Panc1 (cell line): ENCODE measurements at regions not wholly inside any gene's neighbourhood (a gene's known extent, or its start where the extent isn't known, plus 50 kb on each side); places are given as distances from the start of the nearest gene placed in this dataset.

Experiments used
- ATAC-seq: fragments of 200-7000 bp; cut with Tn5 transposase; 2 replicates; pipeline ENCODE4 v1.9.1; 2020; ENCODE audit warnings: mild to moderate bottlenecking, moderate library complexity
- BruUV-seq: library from RNA; stranded (reverse); fragments of 400-500 nt; replicated peaks from 2 replicates; lab custom pipeline; 2021; lab: Mats Ljungman, UMichigan
- CTCF ChIA-PET: fragments of 300-600 bp; sonication (Branson Sonifier 250); formaldehyde crosslinking; loops from one replicate; lab custom pipeline; 2022; ENCODE audit warnings: antibody characterized with exemption; lab: Charles Lee
- POLR2A ChIA-PET: fragments of 300-600 bp; sonication (Branson Sonifier 250); formaldehyde crosslinking; loops from one replicate; lab custom pipeline; 2022; ENCODE audit warnings: antibody characterized with exemption; lab: Charles Lee
- DNase-seq: peaks from one replicate; pipeline ENCODE4 v3.0.0-alpha.2; 2010; ENCODE audit warnings: low read depth, low spot score
- H3K27ac ChIP-seq: 2 replicates; pipeline ENCODE4 v1.5.1; 2011; ENCODE audit warnings: mild to moderate bottlenecking, low read length, inconsistent platforms
- H3K27me3 ChIP-seq: fragments of 200-500 bp; sonication (Bioruptor generic); 2 replicates; pipeline ENCODE4 v1.6.0; 2014; ENCODE audit warnings: low read length, inconsistent platforms; ENCODE audit not compliant: control insufficient read depth, insufficient read depth
- H3K36me3 ChIP-seq: fragments of 200-500 bp; sonication (Bioruptor generic); 2 replicates; pipeline ENCODE4 v1.5.1; 2014; ENCODE audit warnings: inconsistent platforms, mild to moderate bottlenecking, low read length, moderate library complexity; ENCODE audit not compliant: control insufficient read depth, insufficient read depth
- H3K4me1 ChIP-seq: 2 replicates; pipeline ENCODE4 v1.5.1; 2011; ENCODE audit warnings: inconsistent platforms, mild to moderate bottlenecking, low read length, moderate library complexity; ENCODE audit not compliant: control insufficient read depth, insufficient read depth
- H3K4me3 ChIP-seq, 2 experiments: 2 replicates each; pipeline ENCODE4 v1.5.1; 2011 to 2012; ENCODE audit warnings: low read depth in 2 of 2, low read length in 2 of 2, mild to moderate bottlenecking in 2 of 2, inconsistent platforms in 1 of 2, moderate library complexity in 1 of 2
- H3K9me3 ChIP-seq: fragments of 200-500 bp; sonication (Bioruptor generic); 2 replicates; pipeline ENCODE4 v1.5.1; 2014; ENCODE audit warnings: low read depth, mild to moderate bottlenecking, inconsistent platforms, low read length, moderate library complexity; ENCODE audit not compliant: control insufficient read depth, insufficient read depth
- CTCF ChIP-seq: fragments of 450-650 bp; IDR thresholded peaks from 2 replicates; pipeline ENCODE4 v1.5.1; 2017; ENCODE audit warnings: mild to moderate bottlenecking
- POLR2AphosphoS5 ChIP-seq: IDR thresholded peaks from 2 replicates; pipeline ENCODE4 v1.6.1; 2012; ENCODE audit warnings: mild to moderate bottlenecking, low read depth, low read length, moderate library complexity
- REST ChIP-seq, 2 experiments: IDR thresholded peaks; 2 replicates each; pipeline ENCODE4 v1.6.1; 2011 to 2012; ENCODE audit warnings: low read depth in 2 of 2, control low read depth in 1 of 2, low read length in 1 of 2, mild to moderate bottlenecking in 1 of 2, moderate library complexity in 1 of 2; ENCODE audit not compliant: insufficient read depth in 1 of 2
- SIN3A ChIP-seq: IDR thresholded peaks from 2 replicates; pipeline ENCODE4 v1.6.1; 2012; ENCODE audit warnings: low read depth, mild to moderate bottlenecking, low read length, moderate library complexity, borderline replicate concordance; ENCODE audit not compliant: insufficient read depth
- TCF7L2 ChIP-seq: IDR thresholded peaks from 2 replicates; pipeline ENCODE4 v1.6.1; 2011; ENCODE audit warnings: mild to moderate bottlenecking, low read depth, low read length, inconsistent platforms
- in situ Hi-C: cut with HindIII; loops from 2 replicates; pipeline ENCODE4 v1.10.0; 2016; ENCODE audit warnings: low sequenced_read_pairs, low pct_unique_long_range_greater_than_20kb
- intact Hi-C: fragments of 100-400 bp; cut with micrococcal nuclease; formaldehyde crosslinking; loops from one replicate; pipeline ENCODE4 v1.10.0; 2022; ENCODE audit not compliant: unreplicated experiment

- Histone ChIP-seq H3K27ac (no peak overlapping the region), H3K4me3 (no peak overlapping the region), H3K36me3 (no peaks in the 10 kb centered on the region), H3K4me1 (no peaks in the 10 kb centered on the region), H3K9me3 (no peaks in the 10 kb centered on the region), H3K27me3 (no peaks in the 10 kb centered on the region; the same call in 1 of the 2 replicates)
- no peak for DNase-seq
- in situ Hi-C loops: no loop called here
- intact Hi-C loops: no loop called here
- TF ChIP-seq POLR2AphosphoS5 (no peak), TCF7L2 (no peak), CTCF (no peak), REST (IDR thresholded peaks at IDR 0.05; ENCODE audit: insufficient read depth in 1 of 2, low read depth in 2 of 2, low read length in 1 of 2) (no peak), SIN3A (no peak)
- no peak for ATAC-seq
- ChIA-PET POLR2A (interaction anchor here (0.6 kb wide), 1 partner anchor 270 kb away, joined by 3 read pairs; no protein-coding TSS in a partner anchor), CTCF (no interaction called here)
- no TSS peak for BruUV-seq
Observed at GRCh38 chr2:198640463-198640862, 817.3 kb downstream of the SATB2 start.

- no peak for DNase-seq
- H3K4me3 ChIP-seq: no peak overlapping the region
- TF ChIP-seq CTCF (no peak), REST (IDR thresholded peaks at IDR 0.05; ENCODE audit: insufficient read depth in 1 of 2, low read depth in 2 of 2, low read length in 1 of 2) (no peak), TCF7L2 (no peak), POLR2AphosphoS5 (no peak), SIN3A (no peak)
- H3K36me3 ChIP-seq: no peaks in the 10 kb centered on the region
- intact Hi-C loops (no loop called here), in situ Hi-C loops (no loop called here)
- ChIA-PET CTCF (no interaction called here), POLR2A (no interaction called here)
- no peaks in the 10 kb centered on the region for H3K4me1 ChIP-seq
- H3K27ac ChIP-seq: no peak overlapping the region
- H3K27me3 ChIP-seq: no peaks in the 10 kb centered on the region; the same call in 1 of the 2 replicates
- H3K9me3 ChIP-seq: no peaks in the 10 kb centered on the region
- no peak for ATAC-seq
- no TSS peak for BruUV-seq
Observed at GRCh38 chr2:198639580-198639979, 818.2 kb downstream of the SATB2 start.
